ENCODE measurements at regions not wholly inside any gene's neighbourhood (a gene's known extent, or its start where the extent isn't known, plus 50 kb on each side); places are given as distances from the start of the nearest gene placed in this dataset.

DNA sequence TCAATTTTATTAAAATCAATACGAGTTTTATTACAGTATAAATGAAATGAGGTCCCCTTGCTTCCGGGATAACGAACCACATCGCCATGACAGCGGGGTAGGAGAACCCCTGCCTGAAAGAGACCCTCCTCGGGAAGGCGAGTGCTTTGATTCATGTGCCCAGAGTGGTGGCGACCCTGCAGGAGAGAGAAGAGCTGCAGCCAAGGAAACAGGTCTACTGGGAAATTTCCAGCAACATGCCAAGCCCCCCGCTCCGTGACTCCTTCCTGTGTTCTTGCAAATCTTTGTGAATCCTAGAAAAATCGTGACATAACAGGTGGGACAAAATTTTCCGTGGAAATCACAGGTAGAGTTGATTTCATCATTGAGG is 162.5 kb downstream of the WSCD1 start:
- in situ Hi-C loops (cut with MboI; ENCODE audit: low sequenced_read_pairs in 4 of 4) (no loop called here), intact Hi-C loops (cut with DNase I; ENCODE audit: low total_unique reads) (no loop called here)
- DNase-seq (no peak), ATAC-seq (no peak)
- Histone ChIP-seq H3K36me3 (no peaks in the 10 kb centered on the region), H3K9me3 (no peaks in the 10 kb centered on the region), H3K27ac (no peak overlapping the region), H3K4me3 (no peak overlapping the region), H3K27me3 (peaks cover 0 to 8% (median 0%) of the 10 kb centered on the region in 3 donors), H3K4me1 (no peaks in the 10 kb centered on the region)
- no peak for TF ChIP-seq POLR2A (IDR thresholded peaks at IDR 0.05)
- TF ChIP-seq, protein P1, sequence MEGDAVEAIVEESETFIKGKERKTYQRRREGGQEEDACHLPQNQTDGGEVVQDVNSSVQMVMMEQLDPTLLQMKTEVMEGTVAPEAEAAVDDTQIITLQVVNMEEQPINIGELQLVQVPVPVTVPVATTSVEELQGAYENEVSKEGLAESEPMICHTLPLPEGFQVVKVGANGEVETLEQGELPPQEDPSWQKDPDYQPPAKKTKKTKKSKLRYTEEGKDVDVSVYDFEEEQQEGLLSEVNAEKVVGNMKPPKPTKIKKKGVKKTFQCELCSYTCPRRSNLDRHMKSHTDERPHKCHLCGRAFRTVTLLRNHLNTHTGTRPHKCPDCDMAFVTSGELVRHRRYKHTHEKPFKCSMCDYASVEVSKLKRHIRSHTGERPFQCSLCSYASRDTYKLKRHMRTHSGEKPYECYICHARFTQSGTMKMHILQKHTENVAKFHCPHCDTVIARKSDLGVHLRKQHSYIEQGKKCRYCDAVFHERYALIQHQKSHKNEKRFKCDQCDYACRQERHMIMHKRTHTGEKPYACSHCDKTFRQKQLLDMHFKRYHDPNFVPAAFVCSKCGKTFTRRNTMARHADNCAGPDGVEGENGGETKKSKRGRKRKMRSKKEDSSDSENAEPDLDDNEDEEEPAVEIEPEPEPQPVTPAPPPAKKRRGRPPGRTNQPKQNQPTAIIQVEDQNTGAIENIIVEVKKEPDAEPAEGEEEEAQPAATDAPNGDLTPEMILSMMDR (IDR thresholded peaks at IDR 0.05 in 4 of 5, conservative IDR thresholded peaks at IDR 0.05 in 1 of 5) = no peak

DNA sequence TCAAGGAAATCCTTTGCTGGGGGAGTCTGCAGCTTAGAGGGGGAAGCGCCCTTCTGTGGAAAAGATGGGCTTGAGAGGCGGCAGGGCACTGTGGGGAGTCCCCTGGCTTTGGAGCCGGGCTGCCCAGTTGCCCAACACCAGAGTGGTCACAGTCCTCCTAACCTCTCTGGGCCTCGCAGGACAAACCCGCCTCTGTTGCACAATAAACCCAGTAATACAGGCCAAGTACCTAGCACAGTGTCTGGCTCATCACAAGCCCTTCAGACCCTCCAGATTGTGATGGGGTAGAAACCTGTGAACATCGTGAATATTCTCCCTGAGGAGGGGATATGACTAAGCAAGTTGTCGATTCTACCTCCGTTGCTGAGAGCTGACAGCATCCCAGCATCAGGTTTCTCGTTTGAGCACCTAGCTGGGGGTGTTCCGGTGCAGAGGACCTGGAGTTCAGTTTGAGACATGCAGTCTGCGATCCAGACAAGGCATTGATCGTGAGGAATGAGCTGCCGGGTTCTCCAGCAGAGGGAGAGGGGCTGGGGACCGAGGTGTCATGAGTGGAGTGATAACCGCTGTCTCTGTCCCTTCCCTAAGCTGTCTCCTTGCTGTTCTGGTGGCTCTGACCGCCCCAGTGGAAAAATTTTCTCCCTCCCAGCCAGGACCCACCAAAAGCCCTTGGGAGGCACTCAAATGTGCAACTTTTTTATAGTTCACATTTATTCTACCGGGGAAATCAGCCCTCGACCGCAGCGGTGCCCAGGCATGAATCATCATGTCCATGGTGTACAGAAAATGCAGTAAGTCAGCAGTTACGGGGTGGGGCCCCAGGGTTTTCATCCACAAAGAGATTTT is 161.9 kb downstream of the WSCD1 start:
- intact Hi-C loops (cut with DNase I; ENCODE audit: low total_unique reads) (no loop called here), in situ Hi-C loops (cut with MboI; ENCODE audit: low sequenced_read_pairs in 4 of 4) (no loop called here)
- Histone ChIP-seq H3K9me3 (no peaks in the 10 kb centered on the region), H3K27ac (no peak overlapping the region), H3K27me3 (peaks cover 0 to 8% (median 0%) of the 10 kb centered on the region in 3 donors), H3K4me1 (no peaks in the 10 kb centered on the region), H3K36me3 (no peaks in the 10 kb centered on the region), H3K4me3 (no peak overlapping the region)
- no peak for TF ChIP-seq POLR2A (IDR thresholded peaks at IDR 0.05)
- TF ChIP-seq, protein P1 (IDR thresholded peaks at IDR 0.05 in 4 of 5, conservative IDR thresholded peaks at IDR 0.05 in 1 of 5) = no peak
- DNase-seq (no peak), ATAC-seq (no peak)

DNA sequence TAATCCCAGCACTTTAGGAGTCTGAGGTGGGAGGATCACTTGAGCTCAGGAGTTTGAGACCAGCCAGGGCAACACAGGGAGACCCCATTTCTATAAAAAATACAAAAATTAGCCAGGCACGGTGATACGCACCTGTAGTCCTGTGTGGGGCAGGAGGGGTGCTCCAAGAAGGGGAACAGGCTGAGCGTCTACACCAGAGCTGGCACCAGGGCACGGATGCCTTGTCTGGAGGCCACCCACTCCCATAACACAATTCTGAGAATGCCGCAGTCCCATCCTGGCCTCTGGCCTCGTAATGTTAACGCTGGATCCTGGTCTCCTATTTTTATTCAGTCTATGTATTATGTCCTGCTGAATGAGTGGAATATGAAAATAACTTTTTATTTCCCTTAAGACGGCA is 161.3 kb downstream of the WSCD1 start:
- Histone ChIP-seq H3K36me3 (no peaks in the 10 kb centered on the region), H3K27me3 (peaks cover 0 to 8% (median 0%) of the 10 kb centered on the region in 3 donors), H3K27ac (no peak overlapping the region), H3K9me3 (no peaks in the 10 kb centered on the region), H3K4me1 (no peaks in the 10 kb centered on the region), H3K4me3 (no peak overlapping the region)
- in situ Hi-C loops (cut with MboI; ENCODE audit: low sequenced_read_pairs in 4 of 4) (no loop called here), intact Hi-C loops (cut with DNase I; ENCODE audit: low total_unique reads) (no loop called here)
- TF ChIP-seq POLR2A (IDR thresholded peaks at IDR 0.05) = no peak
- TF ChIP-seq, protein P1 (IDR thresholded peaks at IDR 0.05 in 4 of 5, conservative IDR thresholded peaks at IDR 0.05 in 1 of 5) = no peak
- ATAC-seq (no peak), DNase-seq (no peak)

DNA sequence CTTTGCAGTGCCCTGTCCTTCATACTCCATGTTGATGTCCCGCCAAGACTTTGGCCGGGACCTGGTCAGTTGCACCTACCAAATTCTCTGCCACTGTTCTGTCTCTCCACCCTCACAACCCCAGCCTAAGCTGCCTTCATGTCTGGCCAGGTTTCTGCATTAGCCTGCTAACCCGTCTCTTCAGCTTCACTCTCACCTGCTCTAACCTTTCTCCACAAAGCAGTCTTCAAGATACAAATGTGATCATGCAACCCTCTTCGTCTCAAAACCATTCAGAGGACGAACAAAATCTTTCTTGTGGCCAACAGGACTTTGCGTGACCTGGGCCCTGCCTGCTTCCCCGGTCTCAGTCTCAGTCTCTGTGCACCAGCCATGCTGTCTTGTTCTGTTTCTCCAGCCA is 148.2 kb downstream of the WSCD1 start:
- in situ Hi-C loops (cut with MboI; ENCODE audit: low sequenced_read_pairs in 4 of 4) = no loop called here
- Histone ChIP-seq H3K9me3 (peaks cover 0 to 12% (median 4%) of the 10 kb centered on the region in 3 donors), H3K27me3 (peaks cover 0 to 3% (median 2%) of the 10 kb centered on the region in 3 donors), H3K4me3 (no peak overlapping the region), H3K27ac (no peak overlapping the region), H3K4me1 (no peaks in the 10 kb centered on the region), H3K36me3 (no peaks in the 10 kb centered on the region)
- ATAC-seq (no peak), DNase-seq (no peak)
- TF ChIP-seq POLR2A (IDR thresholded peaks at IDR 0.05) = no peak
- intact Hi-C loops (cut with DNase I; ENCODE audit: low total_unique reads) = no loop called here

DNA sequence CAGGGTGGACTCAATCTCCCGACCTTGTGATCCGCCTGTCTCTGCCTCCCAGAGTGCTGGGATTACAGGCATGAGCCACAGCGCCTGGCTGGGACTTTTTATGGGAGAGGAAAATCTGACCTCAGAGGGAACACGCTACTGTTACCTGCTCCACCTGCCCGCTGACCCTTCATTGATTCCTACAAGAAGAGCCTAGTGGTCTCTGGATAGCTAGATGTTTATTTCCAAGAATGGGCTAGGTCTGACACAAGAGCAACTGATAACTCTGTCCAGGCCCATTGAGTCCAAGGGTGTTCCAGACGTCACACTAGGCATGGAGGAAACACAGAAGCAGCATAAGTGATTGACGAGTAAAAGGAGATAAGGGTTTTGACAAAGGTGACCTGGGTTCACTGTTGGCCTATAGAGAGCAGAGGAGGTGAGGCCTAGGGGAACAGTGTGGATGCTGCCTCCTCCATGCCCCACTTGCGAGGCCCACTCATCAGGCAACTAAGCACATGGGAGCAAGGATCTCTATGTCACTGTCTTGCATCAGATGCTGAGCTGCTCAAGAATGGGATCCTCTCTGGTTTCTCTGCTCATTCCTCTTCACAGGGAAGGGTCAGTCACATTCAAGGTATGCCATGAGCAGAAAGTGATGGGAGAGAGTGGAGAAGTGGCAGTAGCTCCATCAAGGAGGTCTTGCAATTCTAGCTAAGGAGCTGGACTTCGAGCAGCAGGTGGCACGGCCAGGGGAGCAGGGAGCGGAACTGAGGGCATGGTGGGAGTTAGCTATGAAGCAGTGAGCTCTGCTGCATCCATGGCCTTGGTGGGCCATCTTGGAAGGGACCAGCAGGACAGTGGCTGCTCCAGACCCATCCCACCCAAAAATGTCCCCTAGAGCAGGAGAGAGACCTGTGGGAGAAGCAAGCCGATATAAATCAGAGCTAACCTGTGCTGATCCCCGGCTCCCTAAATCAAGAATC is 145.2 kb downstream of the WSCD1 start:
- TF ChIP-seq POLR2A (IDR thresholded peaks at IDR 0.05) = no peak
- TF ChIP-seq, protein P1 (IDR thresholded peaks at IDR 0.05 in 4 of 5, conservative IDR thresholded peaks at IDR 0.05 in 1 of 5) = no peak
- Histone ChIP-seq H3K4me3 (no peak overlapping the region), H3K27ac (no peak overlapping the region), H3K36me3 (no peaks in the 10 kb centered on the region), H3K27me3 (no peaks in the 10 kb centered on the region), H3K4me1 (peaks cover 9% of the 10 kb centered on the region in 2 donors), H3K9me3 (no peaks in the 10 kb centered on the region)
- ATAC-seq (no peak), DNase-seq (no peak)
- intact Hi-C loops (cut with DNase I; ENCODE audit: low total_unique reads) = no loop called here
- in situ Hi-C loops (cut with MboI; ENCODE audit: low sequenced_read_pairs in 4 of 4) = no loop called here

All from gastrocnemius medialis (tissue), 4 donors.